ENCODE measurements at regions not wholly inside any gene's neighbourhood (a gene's known extent, or its start where the extent isn't known, plus 50 kb on each side); places are given as distances from the start of the nearest gene placed in this dataset.

DNA sequence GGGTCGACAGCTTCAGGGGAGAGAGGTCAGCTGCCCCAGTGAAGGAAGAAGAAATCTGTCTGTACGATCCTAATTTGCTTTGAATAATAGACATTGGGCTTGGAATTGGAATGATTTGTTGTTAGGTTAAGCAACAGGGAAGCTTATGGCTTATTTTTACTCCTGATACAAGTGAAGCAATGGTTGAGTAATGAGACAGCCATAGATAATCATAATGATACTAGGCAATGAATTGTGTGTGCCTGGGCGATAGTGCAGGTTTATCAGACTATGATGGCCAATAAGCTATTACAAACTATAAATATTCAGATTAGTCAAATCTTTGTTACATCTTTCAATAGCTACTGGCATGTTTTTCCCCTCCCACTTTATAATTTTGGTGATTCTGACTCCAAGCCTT, 140.9 kb upstream of the CDIN1 start:
- no peaks in the 10 kb centered on the region for H3K9me2 ChIP-seq (replicated peaks; ENCODE audit: control insufficient read depth, low read length)
- no peaks in the 10 kb centered on the region for H3K79me2 ChIP-seq (ENCODE audit: control insufficient read depth, low read length)
- H3K4me1 ChIP-seq (ENCODE audit: control insufficient read depth, low read length) = no peaks in the 10 kb centered on the region
- H3K36me3 ChIP-seq (ENCODE audit: control insufficient read depth, low read length) = no peaks in the 10 kb centered on the region
- H3K9me3 ChIP-seq (ENCODE audit: control insufficient read depth, insufficient read depth, low read length) = no peaks in the 10 kb centered on the region
- TF ChIP-seq, protein P1, sequence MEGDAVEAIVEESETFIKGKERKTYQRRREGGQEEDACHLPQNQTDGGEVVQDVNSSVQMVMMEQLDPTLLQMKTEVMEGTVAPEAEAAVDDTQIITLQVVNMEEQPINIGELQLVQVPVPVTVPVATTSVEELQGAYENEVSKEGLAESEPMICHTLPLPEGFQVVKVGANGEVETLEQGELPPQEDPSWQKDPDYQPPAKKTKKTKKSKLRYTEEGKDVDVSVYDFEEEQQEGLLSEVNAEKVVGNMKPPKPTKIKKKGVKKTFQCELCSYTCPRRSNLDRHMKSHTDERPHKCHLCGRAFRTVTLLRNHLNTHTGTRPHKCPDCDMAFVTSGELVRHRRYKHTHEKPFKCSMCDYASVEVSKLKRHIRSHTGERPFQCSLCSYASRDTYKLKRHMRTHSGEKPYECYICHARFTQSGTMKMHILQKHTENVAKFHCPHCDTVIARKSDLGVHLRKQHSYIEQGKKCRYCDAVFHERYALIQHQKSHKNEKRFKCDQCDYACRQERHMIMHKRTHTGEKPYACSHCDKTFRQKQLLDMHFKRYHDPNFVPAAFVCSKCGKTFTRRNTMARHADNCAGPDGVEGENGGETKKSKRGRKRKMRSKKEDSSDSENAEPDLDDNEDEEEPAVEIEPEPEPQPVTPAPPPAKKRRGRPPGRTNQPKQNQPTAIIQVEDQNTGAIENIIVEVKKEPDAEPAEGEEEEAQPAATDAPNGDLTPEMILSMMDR (IDR thresholded peaks at IDR 0.05; ENCODE audit: low read depth, low read length, poor library complexity, severe bottlenecking) = no peak
- TF ChIP-seq EZH2phosphoT487 (IDR thresholded peaks at IDR 0.05; ENCODE audit: borderline replicate concordance, low read length) = no peak
- H3K27me3 ChIP-seq (ENCODE audit: control insufficient read depth, low read length) = peaks cover 4% of the 10 kb centered on the region; the same call in 1 of the 2 replicates
- H3K4me3 ChIP-seq (ENCODE audit: low read length) = no peak overlapping the region
- H3K27ac ChIP-seq (ENCODE audit: low read depth, low read length) = no peak overlapping the region
- no peaks in the 10 kb centered on the region for H4K20me1 ChIP-seq (ENCODE audit: control insufficient read depth, insufficient read depth, low read depth, low read length)
- no peak overlapping the region for H3K4me2 ChIP-seq (ENCODE audit: low read length)
- no peaks in the 10 kb centered on the region for H3F3A ChIP-seq (ENCODE audit: control insufficient read depth, insufficient read depth)

DNA sequence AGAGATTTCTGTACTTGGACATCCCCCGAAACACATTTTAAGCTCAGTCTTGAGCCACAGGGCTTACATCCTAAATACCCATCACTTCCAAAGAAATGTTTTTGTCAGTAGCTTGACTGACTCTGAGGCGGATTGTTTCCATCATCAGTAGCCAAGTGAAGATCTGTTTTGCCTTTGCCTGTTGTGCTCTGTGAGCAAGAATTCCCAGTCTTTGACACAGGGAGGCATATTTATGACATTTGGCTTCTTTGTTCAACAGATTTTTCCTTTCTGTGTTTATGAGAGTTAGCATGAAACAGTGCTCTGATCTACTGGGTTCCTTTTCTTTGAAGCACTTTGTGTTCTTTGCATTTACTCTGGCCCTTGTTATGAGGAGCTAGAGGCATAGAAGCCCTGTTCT, 132.1 kb upstream of the CDIN1 start:
- Histone ChIP-seq H3K4me2 (ENCODE audit: low read length) (no peak overlapping the region), H3K27ac (ENCODE audit: low read depth, low read length) (no peak overlapping the region), H3F3A (ENCODE audit: control insufficient read depth, insufficient read depth) (no peaks in the 10 kb centered on the region), H3K27me3 (ENCODE audit: control insufficient read depth, low read length) (peaks cover 2% of the 10 kb centered on the region; the same call in 1 of the 2 replicates), H3K4me1 (ENCODE audit: control insufficient read depth, low read length) (no peaks in the 10 kb centered on the region), H3K9me3 (ENCODE audit: control insufficient read depth, insufficient read depth, low read length) (no peaks in the 10 kb centered on the region), H3K9me2 (replicated peaks; ENCODE audit: control insufficient read depth, low read length) (no peaks in the 10 kb centered on the region), H4K20me1 (ENCODE audit: control insufficient read depth, insufficient read depth, low read depth, low read length) (no peaks in the 10 kb centered on the region), H3K36me3 (ENCODE audit: control insufficient read depth, low read length) (no peaks in the 10 kb centered on the region), H3K79me2 (ENCODE audit: control insufficient read depth, low read length) (no peaks in the 10 kb centered on the region), H3K4me3 (ENCODE audit: low read length) (no peak overlapping the region)
- TF ChIP-seq, protein P1 (IDR thresholded peaks at IDR 0.05; ENCODE audit: low read depth, low read length, poor library complexity, severe bottlenecking) = no peak
- TF ChIP-seq EZH2phosphoT487 (IDR thresholded peaks at IDR 0.05; ENCODE audit: borderline replicate concordance, low read length) = no peak

DNA sequence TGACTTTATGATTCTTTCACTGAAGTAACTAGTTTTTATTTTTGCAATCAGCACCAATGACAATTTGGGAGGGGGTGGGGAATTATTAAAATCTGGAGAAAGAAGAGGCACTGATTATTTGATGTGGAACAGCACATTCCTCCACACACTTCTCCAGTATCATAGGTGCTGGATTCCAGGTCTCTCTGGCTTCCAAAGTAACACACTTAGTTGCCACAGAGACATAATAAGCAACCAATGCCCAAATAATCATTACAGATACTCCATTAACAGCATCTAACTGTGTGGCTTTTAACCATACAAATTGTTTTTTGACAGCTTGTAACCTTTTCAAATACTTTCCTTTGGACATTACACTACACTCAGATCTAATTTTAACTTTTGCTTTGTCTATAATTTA, 131.0 kb upstream of the CDIN1 start:
- peaks cover 2% of the 10 kb centered on the region; the same call in 1 of the 2 replicates for H3K27me3 ChIP-seq (ENCODE audit: control insufficient read depth, low read length)
- no peak for TF ChIP-seq EZH2phosphoT487 (IDR thresholded peaks at IDR 0.05; ENCODE audit: borderline replicate concordance, low read length)
- TF ChIP-seq, protein P1 (IDR thresholded peaks at IDR 0.05; ENCODE audit: low read depth, low read length, poor library complexity, severe bottlenecking) = no peak
- no peaks in the 10 kb centered on the region for H3K36me3 ChIP-seq (ENCODE audit: control insufficient read depth, low read length)
- H3K4me3 ChIP-seq (ENCODE audit: low read length) = no peak overlapping the region
- H3K27ac ChIP-seq (ENCODE audit: low read depth, low read length) = no peak overlapping the region
- no peaks in the 10 kb centered on the region for H4K20me1 ChIP-seq (ENCODE audit: control insufficient read depth, insufficient read depth, low read depth, low read length)
- no peak overlapping the region for H3K4me2 ChIP-seq (ENCODE audit: low read length)
- no peaks in the 10 kb centered on the region for H3K79me2 ChIP-seq (ENCODE audit: control insufficient read depth, low read length)
- H3K9me3 ChIP-seq (ENCODE audit: control insufficient read depth, insufficient read depth, low read length) = no peaks in the 10 kb centered on the region
- H3K4me1 ChIP-seq (ENCODE audit: control insufficient read depth, low read length) = no peaks in the 10 kb centered on the region
- no peaks in the 10 kb centered on the region for H3F3A ChIP-seq (ENCODE audit: control insufficient read depth, insufficient read depth)
- no peaks in the 10 kb centered on the region for H3K9me2 ChIP-seq (replicated peaks; ENCODE audit: control insufficient read depth, low read length)
